ENCODE measurements at regions not wholly inside any gene's neighbourhood (a gene's known extent, or its start where the extent isn't known, plus 50 kb on each side); places are given as distances from the start of the nearest gene placed in this dataset.

- Histone ChIP-seq H3K4me1 (ENCODE audit: insufficient read depth, insufficient read length) (no peaks in the 10 kb centered on the region), H3K36me3 (ENCODE audit: insufficient read depth, insufficient read length, low read length) (no peaks in the 10 kb centered on the region), H3K9ac (ENCODE audit: insufficient read length, low read depth) (no peak overlapping the region), H3K9me3 (ENCODE audit: insufficient read depth, low read length) (no peaks in the 10 kb centered on the region), H3K4me3 (ENCODE audit: insufficient read length, low read depth) (no peak overlapping the region), H3K27me3 (ENCODE audit: insufficient read depth, insufficient read length) (no peaks in the 10 kb centered on the region)
- TF ChIP-seq ZNF274 (IDR thresholded peaks at IDR 0.05; ENCODE audit: low read depth, low read length) (no peak), YY1 (IDR thresholded peaks at IDR 0.05; ENCODE audit: insufficient read depth, insufficient read length) (no peak)
- DNase-seq (ENCODE audit: low read depth, low spot score): no peak
Measured at GRCh38 chr9:82670000-82670399, 392.9 kb downstream of the RASEF start.

GRCh38 chr9:82670726-82671125 is 392.2 kb downstream of the RASEF start:
- no peak for TF ChIP-seq SUZ12 (IDR thresholded peaks at IDR 0.05; ENCODE audit: extremely low read depth, insufficient read depth, insufficient read length)
- no peak for TF ChIP-seq ZNF274 (IDR thresholded peaks at IDR 0.05; ENCODE audit: low read depth, low read length)
- no peak for TF ChIP-seq YY1 (IDR thresholded peaks at IDR 0.05; ENCODE audit: insufficient read depth, insufficient read length)
- no peak for DNase-seq (ENCODE audit: low read depth, low spot score)
- Histone ChIP-seq H3K36me3 (ENCODE audit: insufficient read depth, insufficient read length, low read length) (no peaks in the 10 kb centered on the region), H3K4me3 (ENCODE audit: insufficient read length, low read depth) (no peak overlapping the region), H3K4me1 (ENCODE audit: insufficient read depth, insufficient read length) (no peaks in the 10 kb centered on the region), H3K9ac (ENCODE audit: insufficient read length, low read depth) (no peak overlapping the region), H3K9me3 (ENCODE audit: insufficient read depth, low read length) (no peaks in the 10 kb centered on the region), H3K27me3 (ENCODE audit: insufficient read depth, insufficient read length) (no peaks in the 10 kb centered on the region)

GRCh38 chr9:82673201-82673600 is 389.7 kb downstream of the RASEF start:
- Histone ChIP-seq H3K36me3 (ENCODE audit: insufficient read depth, insufficient read length, low read length) (no peaks in the 10 kb centered on the region), H3K9me3 (ENCODE audit: insufficient read depth, low read length) (no peaks in the 10 kb centered on the region), H3K4me1 (ENCODE audit: insufficient read depth, insufficient read length) (no peaks in the 10 kb centered on the region), H3K27me3 (ENCODE audit: insufficient read depth, insufficient read length) (no peaks in the 10 kb centered on the region), H3K9ac (ENCODE audit: insufficient read length, low read depth) (no peak overlapping the region), H3K4me3 (ENCODE audit: insufficient read length, low read depth) (no peak overlapping the region)
- no peak for TF ChIP-seq YY1 (IDR thresholded peaks at IDR 0.05; ENCODE audit: insufficient read depth, insufficient read length)
- TF ChIP-seq SUZ12 (IDR thresholded peaks at IDR 0.05; ENCODE audit: extremely low read depth, insufficient read depth, insufficient read length): no peak
- no peak for TF ChIP-seq ZNF274 (IDR thresholded peaks at IDR 0.05; ENCODE audit: low read depth, low read length)
- DNase-seq (ENCODE audit: low read depth, low spot score): no peak

GRCh38 chr9:82673919-82674318 is 389.0 kb downstream of the RASEF start:
- Histone ChIP-seq H3K27me3 (ENCODE audit: insufficient read depth, insufficient read length) (no peaks in the 10 kb centered on the region), H3K9ac (ENCODE audit: insufficient read length, low read depth) (no peak overlapping the region), H3K4me3 (ENCODE audit: insufficient read length, low read depth) (no peak overlapping the region), H3K9me3 (ENCODE audit: insufficient read depth, low read length) (no peaks in the 10 kb centered on the region), H3K36me3 (ENCODE audit: insufficient read depth, insufficient read length, low read length) (no peaks in the 10 kb centered on the region), H3K4me1 (ENCODE audit: insufficient read depth, insufficient read length) (no peaks in the 10 kb centered on the region)
- no peak for DNase-seq (ENCODE audit: low read depth, low spot score)
- TF ChIP-seq YY1 (IDR thresholded peaks at IDR 0.05; ENCODE audit: insufficient read depth, insufficient read length) (no peak), SUZ12 (IDR thresholded peaks at IDR 0.05; ENCODE audit: extremely low read depth, insufficient read depth, insufficient read length) (no peak), ZNF274 (IDR thresholded peaks at IDR 0.05; ENCODE audit: low read depth, low read length) (no peak)

GRCh38 chr9:82675102-82675501 is 387.8 kb downstream of the RASEF start:
- TF ChIP-seq SUZ12 (IDR thresholded peaks at IDR 0.05; ENCODE audit: extremely low read depth, insufficient read depth, insufficient read length): no peak
- no peak for TF ChIP-seq YY1 (IDR thresholded peaks at IDR 0.05; ENCODE audit: insufficient read depth, insufficient read length)
- TF ChIP-seq ZNF274 (IDR thresholded peaks at IDR 0.05; ENCODE audit: low read depth, low read length): no peak
- Histone ChIP-seq H3K27me3 (ENCODE audit: insufficient read depth, insufficient read length) (no peaks in the 10 kb centered on the region), H3K36me3 (ENCODE audit: insufficient read depth, insufficient read length, low read length) (no peaks in the 10 kb centered on the region), H3K4me1 (ENCODE audit: insufficient read depth, insufficient read length) (no peaks in the 10 kb centered on the region), H3K9me3 (ENCODE audit: insufficient read depth, low read length) (no peaks in the 10 kb centered on the region), H3K9ac (ENCODE audit: insufficient read length, low read depth) (no peak overlapping the region), H3K4me3 (ENCODE audit: insufficient read length, low read depth) (no peak overlapping the region)
- no peak for DNase-seq (ENCODE audit: low read depth, low spot score)

- no peaks in the 10 kb centered on the region for H3K36me3 ChIP-seq (ENCODE audit: insufficient read depth, insufficient read length, low read length)
- no peaks in the 10 kb centered on the region for H3K27me3 ChIP-seq (ENCODE audit: insufficient read depth, insufficient read length)
- no peak for TF ChIP-seq ZNF274 (IDR thresholded peaks at IDR 0.05; ENCODE audit: low read depth, low read length)
- TF ChIP-seq YY1 (IDR thresholded peaks at IDR 0.05; ENCODE audit: insufficient read depth, insufficient read length): no peak
- no peak for TF ChIP-seq SUZ12 (IDR thresholded peaks at IDR 0.05; ENCODE audit: extremely low read depth, insufficient read depth, insufficient read length)
- no peak overlapping the region for H3K9ac ChIP-seq (ENCODE audit: insufficient read length, low read depth)
- no peak for DNase-seq (ENCODE audit: low read depth, low spot score)
- H3K9me3 ChIP-seq (ENCODE audit: insufficient read depth, low read length): no peaks in the 10 kb centered on the region
- H3K4me3 ChIP-seq (ENCODE audit: insufficient read length, low read depth): no peak overlapping the region
- H3K4me1 ChIP-seq (ENCODE audit: insufficient read depth, insufficient read length): no peaks in the 10 kb centered on the region
Measured at GRCh38 chr9:82675605-82676004, 387.3 kb downstream of the RASEF start.

- H3K9ac ChIP-seq (ENCODE audit: insufficient read length, low read depth): no peak overlapping the region
- no peak for DNase-seq (ENCODE audit: low read depth, low spot score)
- no peaks in the 10 kb centered on the region for H3K27me3 ChIP-seq (ENCODE audit: insufficient read depth, insufficient read length)
- no peaks in the 10 kb centered on the region for H3K9me3 ChIP-seq (ENCODE audit: insufficient read depth, low read length)
- H3K4me1 ChIP-seq (ENCODE audit: insufficient read depth, insufficient read length): no peaks in the 10 kb centered on the region
- H3K4me3 ChIP-seq (ENCODE audit: insufficient read length, low read depth): no peak overlapping the region
- TF ChIP-seq SUZ12 (IDR thresholded peaks at IDR 0.05; ENCODE audit: extremely low read depth, insufficient read depth, insufficient read length) (no peak), ZNF274 (IDR thresholded peaks at IDR 0.05; ENCODE audit: low read depth, low read length) (no peak), YY1 (IDR thresholded peaks at IDR 0.05; ENCODE audit: insufficient read depth, insufficient read length) (no peak)
- no peaks in the 10 kb centered on the region for H3K36me3 ChIP-seq (ENCODE audit: insufficient read depth, insufficient read length, low read length)
Measured at GRCh38 chr9:82677086-82677485, 385.9 kb downstream of the RASEF start.

GRCh38 chr9:82679472-82679871 is 383.5 kb downstream of the RASEF start:
- H3K27me3 ChIP-seq (ENCODE audit: insufficient read depth, insufficient read length): no peaks in the 10 kb centered on the region
- H3K9ac ChIP-seq (ENCODE audit: insufficient read length, low read depth): no peak overlapping the region
- no peaks in the 10 kb centered on the region for H3K4me1 ChIP-seq (ENCODE audit: insufficient read depth, insufficient read length)
- no peaks in the 10 kb centered on the region for H3K9me3 ChIP-seq (ENCODE audit: insufficient read depth, low read length)
- DNase-seq (ENCODE audit: low read depth, low spot score): no peak
- H3K36me3 ChIP-seq (ENCODE audit: insufficient read depth, insufficient read length, low read length): no peaks in the 10 kb centered on the region
- H3K4me3 ChIP-seq (ENCODE audit: insufficient read length, low read depth): no peak overlapping the region
- TF ChIP-seq ZNF274 (IDR thresholded peaks at IDR 0.05; ENCODE audit: low read depth, low read length): no peak
- no peak for TF ChIP-seq SUZ12 (IDR thresholded peaks at IDR 0.05; ENCODE audit: extremely low read depth, insufficient read depth, insufficient read length)
- no peak for TF ChIP-seq YY1 (IDR thresholded peaks at IDR 0.05; ENCODE audit: insufficient read depth, insufficient read length)
